Choroid plexus epithelial cell (primary cell): ENCODE measurements at regions not wholly inside any gene's neighbourhood (a gene's known extent, or its start where the extent isn't known, plus 50 kb on each side); places are given as distances from the start of the nearest gene placed in this dataset.

Source experiments
- DNase-seq: peaks from one replicate; pipeline ENCODE4 v3.0.0-alpha.2; 2010; ENCODE audit warnings: low read depth
- H3K4me3 ChIP-seq: 2 replicates; pipeline ENCODE4 v1.5.1; 2011; ENCODE audit warnings: low read depth, mild to moderate bottlenecking, control low read depth, low read length, moderate library complexity
- CTCF ChIP-seq: conservative IDR thresholded peaks from 2 replicates; pipeline ENCODE4 v1.5.1; 2011; ENCODE audit warnings: low read depth, mild to moderate bottlenecking, control low read depth, inconsistent platforms, low read length, moderate library complexity

- H3K4me3 ChIP-seq, result no peak overlapping the region
- DNase-seq, result no peak
- TF ChIP-seq CTCF, result no peak
Observed at GRCh38 chrX:20414762-20415445, 148.2 kb upstream of the RPS6KA3 start.

GRCh38 chrX:20414066-20414465, 147.4 kb upstream of the RPS6KA3 start:
- H3K4me3 ChIP-seq, result no peak overlapping the region
- TF ChIP-seq CTCF, result no peak
- DNase-seq, result no peak

GRCh38 chrX:20412871-20413486, 146.3 kb upstream of the RPS6KA3 start:
- no peak for TF ChIP-seq CTCF
- DNase-seq, result no peak
- H3K4me3 ChIP-seq, result no peak overlapping the region

- H3K4me3 ChIP-seq, result no peak overlapping the region
- no peak for TF ChIP-seq CTCF
Observed at GRCh38 chrX:20410540-20410939, 143.8 kb upstream of the RPS6KA3 start.

GRCh38 chrX:20409991-20410390, 143.3 kb upstream of the RPS6KA3 start:
- H3K4me3 ChIP-seq, result no peak overlapping the region
- no peak for TF ChIP-seq CTCF
- DNase-seq, result no peak

More at GRCh38 chrX:20410540-20410939, 143.8 kb upstream of the RPS6KA3 start:
- DNase-seq, result no peak

- no peak overlapping the region for H3K4me3 ChIP-seq
- DNase-seq, result no peak
- no peak for TF ChIP-seq CTCF
Observed at GRCh38 chrX:20402956-20403355, 136.2 kb upstream of the RPS6KA3 start.
